GM19328 (cell line): ENCODE measurements at regions not wholly inside any gene's neighbourhood (a gene's known extent, or its start where the extent isn't known, plus 50 kb on each side); places are given as distances from the start of the nearest gene placed in this dataset.

Experiments
- ATAC-seq: cut with Tn5 transposase; IDR thresholded peaks from one replicate; pipeline ENCODE4 v1.9.1; 2021; ENCODE audit warnings: mild to moderate bottlenecking, moderate library complexity; ENCODE audit not compliant: unreplicated experiment

DNA sequence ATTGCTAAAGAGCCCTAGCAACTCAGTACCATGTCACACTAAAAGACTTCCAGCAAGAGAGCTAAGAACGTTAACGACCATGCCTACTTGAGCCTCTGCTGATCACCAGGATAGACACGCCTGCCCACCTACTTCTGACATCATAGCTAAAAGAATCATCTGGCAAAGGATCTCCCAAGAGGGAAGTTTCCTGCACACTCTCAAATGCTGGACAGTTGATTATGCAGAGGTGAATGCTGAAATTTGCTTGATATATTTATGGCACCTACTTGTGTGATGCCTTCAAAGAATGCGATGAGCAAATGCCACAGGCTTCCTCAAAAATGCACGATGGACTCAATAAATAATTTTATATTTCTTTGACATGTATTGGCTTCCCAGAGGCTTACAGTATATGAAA is 113.6 kb downstream of the GALC start:
- ATAC-seq, result no peak

DNA sequence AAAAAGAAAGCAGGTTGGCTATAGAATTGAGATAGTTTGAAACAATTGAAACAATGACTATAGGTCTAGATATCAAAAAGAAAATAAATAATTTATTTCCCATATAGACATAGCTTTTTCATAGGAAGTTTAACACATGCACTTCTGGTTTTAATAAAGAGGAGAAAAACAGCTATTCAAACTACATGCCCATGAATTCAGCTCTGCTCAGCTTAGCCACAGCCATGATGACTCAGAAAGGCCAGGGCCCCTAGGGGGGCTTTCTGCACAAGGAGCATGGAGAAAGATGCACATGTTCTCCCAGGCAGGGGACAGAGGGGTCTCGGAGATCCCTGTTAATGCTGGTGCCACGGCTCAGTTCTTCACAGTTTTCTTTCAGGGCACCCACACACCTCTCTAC is 114.0 kb downstream of the GALC start:
- ATAC-seq, result no peak

DNA sequence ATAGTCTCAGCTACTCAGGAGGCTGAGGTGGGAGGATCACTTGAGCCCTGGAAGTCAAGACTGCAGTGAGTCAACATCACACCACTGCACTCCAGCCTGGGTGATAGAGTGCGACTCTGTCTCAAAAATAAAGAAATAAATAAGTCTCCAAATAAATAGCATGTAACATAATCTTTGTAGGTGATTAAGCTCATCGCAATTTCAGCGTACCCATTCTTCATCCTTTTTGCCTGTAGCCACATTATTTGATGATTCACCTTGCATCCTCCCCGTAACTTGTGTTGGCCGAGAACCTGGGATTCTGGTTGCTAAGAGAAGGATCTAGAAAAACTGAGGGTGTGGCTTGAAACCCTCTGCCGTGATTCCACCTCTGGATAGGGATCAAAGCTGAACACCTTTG is 115.1 kb downstream of the GALC start:
- ATAC-seq, result no peak

DNA sequence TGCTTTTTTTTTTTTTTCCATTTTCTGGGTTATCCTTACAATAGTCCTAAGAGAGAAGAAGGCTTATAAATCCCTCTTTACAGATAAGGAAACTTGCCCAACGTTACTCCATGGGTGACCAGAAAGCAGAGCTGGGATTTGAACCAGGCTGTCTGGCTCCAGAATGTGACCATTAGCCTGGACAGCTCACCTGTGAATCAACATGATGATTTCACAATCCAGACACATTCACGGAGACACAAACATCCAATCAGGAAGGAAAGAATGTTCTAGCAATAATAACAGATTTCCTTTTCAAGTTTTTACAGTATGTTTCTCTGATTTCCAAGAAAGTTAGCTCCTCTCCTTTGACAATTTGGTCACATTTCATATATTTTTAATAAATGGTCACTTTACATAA is 118.3 kb downstream of the GALC start:
- no peak for ATAC-seq

DNA sequence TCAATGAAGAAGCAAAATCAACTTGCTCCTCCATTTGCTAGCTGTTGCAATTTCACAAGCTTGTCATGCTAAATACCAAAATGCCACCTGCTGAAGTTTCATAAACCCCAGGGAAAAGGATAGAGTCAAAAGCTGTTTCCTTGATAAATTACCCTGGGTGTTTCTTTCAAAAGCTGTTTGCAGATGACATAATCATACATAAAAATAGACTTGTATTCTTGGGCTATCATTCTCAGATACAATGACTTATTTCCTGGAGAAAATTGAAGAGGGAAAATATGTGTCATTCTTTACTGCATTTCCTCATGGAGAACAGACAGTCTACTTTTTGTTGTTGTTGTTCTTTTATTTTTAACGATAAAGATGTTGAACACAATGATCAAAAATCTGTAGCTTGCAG is 119.2 kb downstream of the GALC start:
- ATAC-seq, result no peak

DNA sequence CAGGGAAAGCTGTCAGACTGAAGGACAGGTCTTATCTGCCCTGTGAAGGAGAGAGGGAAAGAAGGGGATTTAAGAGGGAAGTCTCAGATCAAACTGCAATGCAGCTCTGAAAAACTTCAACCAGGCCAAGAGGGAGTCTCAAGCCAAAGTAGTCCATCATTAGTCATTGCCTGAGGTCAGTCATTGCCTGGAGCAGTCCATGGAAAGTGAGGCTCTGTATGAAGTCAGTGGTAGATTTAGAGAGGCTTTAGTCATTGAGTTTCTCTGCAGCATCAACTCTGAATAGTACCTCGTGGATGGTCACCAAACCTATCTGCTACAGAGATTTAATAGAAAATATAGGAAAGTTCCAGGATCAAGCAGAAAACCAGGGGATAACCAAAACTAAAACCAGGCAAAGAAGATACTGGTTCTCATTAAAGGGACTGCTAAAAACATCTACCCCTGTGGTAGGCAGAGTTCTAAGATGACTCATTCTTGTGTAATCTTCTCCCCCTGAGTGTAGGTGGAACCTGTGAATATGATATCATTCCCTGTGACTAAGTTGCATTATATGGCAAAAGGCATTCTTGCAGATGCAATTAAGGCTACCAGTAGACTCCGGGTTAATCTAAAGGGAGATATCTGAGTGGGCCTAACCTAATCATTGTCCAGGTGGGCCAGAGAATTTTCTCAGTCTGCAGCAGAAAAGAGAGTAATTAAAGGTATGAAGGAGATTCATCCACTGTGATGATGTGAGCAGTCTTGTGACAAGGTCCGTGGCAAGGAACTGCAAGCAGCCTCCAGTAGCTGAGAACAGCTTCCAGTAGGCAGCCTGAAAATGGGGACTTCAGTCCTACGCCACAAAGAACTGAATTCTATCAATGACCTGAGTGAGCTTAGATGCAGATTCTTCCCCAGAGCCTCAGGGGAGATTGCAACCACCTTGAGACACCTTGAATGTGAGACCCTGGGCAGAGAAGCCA is 123.1 kb downstream of the GALC start:
- no peak for ATAC-seq

DNA sequence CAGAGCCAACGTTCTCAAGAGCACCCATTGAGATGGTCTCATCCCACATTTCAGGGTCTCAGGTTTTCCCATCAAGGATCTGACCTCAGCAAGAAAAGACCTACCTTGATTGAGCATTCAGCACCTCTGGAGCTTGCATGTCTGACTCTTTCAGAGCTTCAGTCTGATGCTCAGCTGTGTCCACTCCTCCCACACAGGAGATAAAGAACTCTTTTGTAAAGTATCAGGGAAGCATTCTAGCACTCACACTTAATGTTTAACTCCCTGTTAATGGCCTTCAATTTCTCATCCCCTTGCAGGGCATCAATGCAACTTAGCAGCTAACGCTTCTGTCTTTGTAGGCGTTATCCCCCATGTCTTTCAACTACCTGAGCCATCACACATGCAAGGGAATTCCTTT is 124.1 kb downstream of the GALC start:
- ATAC-seq, result no peak

DNA sequence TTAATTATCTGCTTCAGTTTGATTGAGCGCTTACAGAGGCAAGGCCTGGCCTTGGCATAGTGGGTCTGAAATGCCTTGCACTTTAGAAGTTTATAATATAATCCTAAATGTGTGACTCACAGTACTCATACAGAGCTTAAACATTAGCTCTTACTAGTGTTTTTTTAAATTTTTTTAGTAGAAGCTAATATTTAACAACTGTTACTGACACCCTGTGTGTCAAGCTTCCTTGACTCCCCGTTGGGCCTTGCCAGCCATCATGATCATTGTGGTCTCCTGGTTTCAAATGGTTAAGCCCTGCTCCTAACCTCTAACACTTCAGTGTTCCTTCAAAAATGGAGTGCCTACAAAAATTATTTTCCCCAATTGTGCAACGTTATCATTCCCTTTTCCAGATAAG is 126.9 kb downstream of the GALC start:
- ATAC-seq, result no peak

DNA sequence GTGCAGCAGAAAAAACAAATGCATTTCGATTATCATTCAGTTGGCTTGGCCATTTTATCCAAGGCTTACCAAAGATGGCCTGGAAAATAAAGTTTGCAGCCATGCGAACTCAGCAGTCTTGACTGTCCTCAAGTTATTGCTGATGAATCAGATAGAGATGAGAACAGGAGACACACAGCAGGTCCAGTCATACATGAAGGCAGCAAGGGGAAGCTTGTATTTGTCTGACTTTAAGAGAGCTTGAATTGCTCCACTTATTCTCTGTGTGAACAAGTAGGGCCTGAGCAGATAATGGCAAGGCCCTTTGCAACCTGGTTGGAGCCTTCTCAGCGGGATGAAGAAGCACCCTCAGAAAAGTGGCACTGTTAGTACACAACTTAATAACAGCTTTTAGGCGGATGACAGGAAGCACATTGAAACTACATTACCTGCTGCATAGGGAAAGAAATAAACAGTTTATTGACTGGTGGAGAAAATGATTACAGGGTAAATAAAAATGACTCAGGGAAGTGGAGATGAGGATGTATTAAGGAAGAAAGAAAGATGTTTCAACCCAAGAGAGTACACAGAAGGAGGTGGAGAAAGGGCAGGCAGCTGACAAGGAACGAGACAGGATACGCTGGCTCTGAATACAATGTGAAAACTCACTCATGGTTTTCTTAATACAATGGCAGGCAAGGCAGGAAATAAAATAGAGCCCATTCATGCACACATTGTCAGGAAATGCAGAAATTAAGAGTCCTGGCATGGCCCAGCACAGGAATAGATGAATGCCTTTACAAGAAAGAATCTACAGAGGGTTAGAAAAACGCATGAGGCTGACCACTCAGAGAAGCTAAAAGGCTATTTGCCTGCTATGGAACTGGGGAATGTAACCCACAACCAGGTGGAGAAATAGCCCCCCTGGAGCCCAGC is 128.4 kb downstream of the GALC start:
- ATAC-seq, result no peak

DNA sequence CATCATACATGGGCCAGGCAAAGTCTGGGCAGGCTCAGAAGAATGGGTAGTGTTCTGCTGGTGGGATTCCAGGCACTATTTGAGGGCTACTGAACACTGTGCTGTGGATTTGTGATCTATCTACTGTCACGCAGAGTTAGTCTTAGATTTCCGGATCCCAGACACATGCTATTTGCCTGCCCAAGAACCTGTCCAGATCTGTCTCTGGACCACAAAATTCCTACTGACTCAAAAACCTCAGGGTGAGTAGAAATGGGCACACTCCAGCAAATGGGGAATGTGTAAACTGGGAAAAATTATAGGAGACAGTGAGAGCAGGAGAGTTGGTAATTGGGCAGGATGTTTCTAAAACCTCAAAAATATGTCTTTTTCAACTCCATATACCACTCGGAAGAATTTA is 129.9 kb downstream of the GALC start:
- ATAC-seq, result no peak

DNA sequence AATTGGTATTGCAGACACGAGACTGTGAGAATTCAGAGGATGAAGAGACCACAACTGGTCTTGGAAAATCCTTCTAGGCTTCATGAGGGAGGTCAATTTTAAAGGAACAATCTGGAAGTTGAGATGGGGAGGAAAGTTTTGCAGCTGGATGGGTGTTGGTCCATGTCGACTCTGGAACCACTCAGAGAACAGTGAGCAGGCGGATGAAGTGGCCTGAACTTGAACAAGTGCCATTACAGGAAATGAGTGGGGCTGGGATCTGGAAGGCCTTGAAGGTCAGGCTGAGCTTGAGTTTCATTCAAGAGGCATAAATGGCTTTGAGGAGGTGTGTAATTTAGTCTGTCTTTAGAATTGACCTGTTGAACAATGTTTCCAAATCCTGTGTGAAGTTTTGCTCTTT is 140.9 kb downstream of the GALC start:
- no peak for ATAC-seq

DNA sequence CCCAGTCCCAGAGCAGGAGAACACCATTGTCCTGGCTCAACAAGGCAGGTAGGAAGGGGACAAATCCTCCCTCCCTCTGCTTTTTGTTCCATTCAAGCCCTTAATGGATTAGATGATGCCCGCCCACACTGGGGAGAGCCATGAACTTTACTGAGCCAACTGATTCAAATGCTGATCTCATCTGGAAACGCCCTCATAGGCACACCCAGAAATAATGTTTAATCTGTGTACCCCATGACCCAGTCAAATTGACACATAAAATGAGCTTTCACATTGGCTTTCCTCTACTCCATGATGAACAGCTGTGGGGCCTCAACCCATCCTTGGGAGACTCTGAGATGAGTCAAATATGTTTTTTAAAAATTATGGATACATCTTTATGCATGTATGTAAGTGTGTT is 141.8 kb downstream of the GALC start:
- no peak for ATAC-seq

DNA sequence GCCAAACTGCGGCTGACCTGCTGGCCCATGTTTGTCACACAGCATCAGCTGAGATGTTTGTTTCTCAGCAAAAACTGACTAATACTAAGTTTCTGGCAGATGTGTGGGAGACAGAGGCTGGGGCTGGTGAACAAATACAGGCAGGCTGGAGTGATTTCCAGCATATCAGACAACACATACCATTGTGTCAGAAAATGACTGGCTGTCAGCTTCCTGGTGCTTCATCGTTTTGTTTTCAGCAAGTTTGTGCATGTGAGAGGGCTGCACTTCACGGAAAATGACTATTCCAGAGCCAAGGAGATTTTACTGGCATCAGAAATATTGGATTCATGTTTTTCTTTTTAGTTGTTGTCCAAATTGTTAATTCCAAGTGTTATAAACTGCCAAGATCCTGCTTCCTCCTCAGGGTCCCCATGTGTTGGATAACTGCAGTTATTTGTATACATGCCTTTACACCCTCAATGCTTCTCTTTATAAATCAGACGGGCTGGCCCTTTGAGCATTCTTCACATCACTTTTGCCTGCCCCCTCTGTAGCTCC is 145.7 kb downstream of the GALC start:
- no peak for ATAC-seq

DNA sequence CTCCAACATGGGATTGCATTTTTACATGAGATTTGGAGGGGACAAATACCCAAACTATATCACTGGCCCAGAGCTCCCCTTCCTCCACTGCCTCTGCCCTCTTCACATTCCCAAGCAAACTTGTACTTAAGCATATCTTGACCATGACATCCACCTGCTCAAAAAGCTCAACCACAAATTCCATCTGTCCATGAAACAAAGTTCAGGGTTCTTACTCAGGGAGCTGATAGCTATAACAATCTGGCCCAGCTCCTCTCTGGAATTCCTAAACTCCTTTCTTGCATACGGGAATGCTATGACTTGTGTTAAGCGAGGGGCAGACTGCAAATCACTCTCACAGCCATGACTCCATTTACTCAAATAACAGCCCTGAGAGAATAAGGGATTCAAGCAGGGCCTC is 152.1 kb downstream of the GALC start:
- ATAC-seq, result no peak

DNA sequence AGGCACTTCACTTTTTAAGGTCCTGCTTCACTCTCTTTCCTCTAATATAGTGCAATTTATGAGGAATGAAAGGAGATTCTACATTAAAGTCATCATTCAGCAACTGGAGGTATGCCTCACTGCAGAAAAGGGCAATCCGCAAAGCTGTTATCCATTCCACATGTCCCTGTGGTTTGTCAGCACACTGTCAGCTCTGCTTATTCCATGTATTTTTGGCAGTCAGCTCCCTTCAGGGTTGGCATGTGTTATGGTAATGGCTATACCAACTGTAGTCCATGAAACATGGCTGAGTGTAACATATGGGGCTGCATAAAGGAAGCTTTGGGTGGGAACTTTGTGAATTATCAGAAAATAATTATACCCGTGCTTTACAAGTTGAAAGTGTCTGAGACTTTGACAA is 154.1 kb downstream of the GALC start:
- no peak for ATAC-seq

DNA sequence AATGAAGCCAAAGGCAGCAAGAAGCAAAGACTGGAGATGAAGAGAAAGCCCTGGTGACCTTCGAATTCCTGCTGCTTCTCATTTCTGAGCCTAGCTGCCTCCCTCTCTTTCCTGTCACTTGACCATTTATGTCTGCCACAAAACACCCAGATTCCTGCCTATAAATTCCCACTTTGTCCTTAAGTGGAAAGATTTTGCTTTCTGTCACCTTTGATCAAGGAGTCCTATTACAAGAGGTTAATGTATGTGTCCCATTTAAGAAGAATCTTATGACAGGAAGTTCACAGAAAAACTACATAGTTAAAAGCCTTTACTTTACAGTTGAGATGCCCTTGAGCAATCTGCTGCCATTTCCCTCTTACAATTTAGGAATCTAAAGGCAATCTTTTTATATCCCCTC is 155.7 kb downstream of the GALC start:
- no peak for ATAC-seq

DNA sequence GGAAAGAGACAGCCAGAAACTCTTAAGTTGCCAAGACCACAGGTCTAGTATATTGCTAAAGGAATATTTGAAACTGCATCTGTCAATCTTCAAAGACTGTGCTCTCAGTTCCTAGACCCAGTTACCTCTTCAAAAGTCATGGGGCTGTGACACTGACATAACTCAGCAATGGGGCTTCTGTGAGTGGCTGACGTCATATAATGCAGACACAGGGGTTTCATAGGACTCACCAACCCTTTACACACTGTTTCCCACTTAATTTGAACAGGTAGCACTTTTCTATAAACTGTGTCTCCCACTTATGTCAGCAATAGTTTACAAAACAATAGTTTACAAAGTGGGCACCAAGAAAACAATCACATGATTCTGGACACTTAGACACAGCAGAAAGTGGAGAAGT is 158.4 kb downstream of the GALC start:
- ATAC-seq, result no peak

DNA sequence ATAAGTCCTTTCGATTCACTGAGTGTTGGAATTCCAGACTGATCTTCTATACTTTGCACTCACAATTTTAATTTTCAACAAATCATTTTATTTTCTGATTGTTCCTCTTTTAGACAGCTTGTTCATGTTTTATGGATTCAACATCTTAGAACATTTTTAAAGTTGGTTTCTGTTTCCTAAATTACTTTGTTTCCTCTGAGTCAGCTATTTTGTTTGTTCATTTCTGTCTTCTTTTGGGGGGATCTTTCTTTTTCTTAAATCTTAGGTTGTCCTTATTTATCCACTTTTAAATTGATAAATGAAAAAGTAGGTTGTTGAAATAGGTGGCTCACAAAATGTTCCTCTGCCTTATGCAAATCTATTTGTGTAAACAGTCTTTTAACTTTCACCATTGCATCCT is 160.0 kb downstream of the GALC start:
- no peak for ATAC-seq

DNA sequence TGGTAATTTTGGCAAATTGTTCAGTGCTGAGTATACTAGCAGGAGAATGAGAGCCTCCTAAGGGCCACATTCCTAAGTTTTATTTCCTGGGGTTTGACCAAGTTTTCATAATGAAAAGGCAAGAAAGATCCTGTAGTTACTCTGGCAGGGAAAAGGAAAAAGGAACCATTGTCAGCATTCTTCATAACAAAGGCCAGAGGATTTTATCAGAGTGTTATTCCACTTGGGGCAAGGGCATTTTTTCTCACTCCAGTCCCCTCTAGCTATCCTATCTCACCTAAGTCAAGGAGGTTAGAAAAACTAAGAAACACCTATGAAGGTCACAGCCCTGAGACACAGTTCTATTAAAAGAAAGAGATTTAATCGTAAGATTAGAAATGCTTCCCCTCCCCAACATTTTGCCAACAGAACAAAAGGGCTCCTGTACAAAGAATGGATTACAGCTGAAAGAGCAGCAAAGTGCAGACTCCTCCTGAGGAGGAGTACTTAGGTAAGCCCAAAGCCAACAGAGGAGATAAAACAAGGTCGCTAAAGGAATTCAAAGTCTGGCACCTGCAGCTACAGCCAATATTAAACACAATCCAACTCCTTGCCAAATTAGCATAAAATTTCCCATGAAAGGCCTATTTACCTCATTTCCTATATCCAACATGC is 162.4 kb downstream of the GALC start:
- ATAC-seq, result no peak

DNA sequence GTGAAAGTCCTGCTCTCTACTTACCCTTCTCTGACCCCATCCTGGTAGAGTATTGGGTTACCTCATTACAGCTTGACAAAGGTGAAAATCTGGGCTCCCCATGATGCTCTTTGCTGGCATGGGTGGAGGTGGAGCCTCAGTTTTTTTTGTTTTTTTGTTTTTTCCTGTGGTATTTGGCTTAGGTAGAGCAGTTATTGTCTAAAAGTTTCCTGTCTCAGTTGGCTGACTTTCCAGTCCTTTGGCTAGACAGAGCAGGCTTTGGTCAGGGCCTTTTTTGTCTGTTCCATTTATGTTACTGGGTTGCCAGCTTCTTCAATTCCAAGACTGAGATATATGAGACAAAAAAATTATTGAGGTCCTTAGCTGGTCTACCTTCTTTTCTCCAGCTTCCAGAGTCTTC is 163.4 kb downstream of the GALC start:
- no peak for ATAC-seq

DNA sequence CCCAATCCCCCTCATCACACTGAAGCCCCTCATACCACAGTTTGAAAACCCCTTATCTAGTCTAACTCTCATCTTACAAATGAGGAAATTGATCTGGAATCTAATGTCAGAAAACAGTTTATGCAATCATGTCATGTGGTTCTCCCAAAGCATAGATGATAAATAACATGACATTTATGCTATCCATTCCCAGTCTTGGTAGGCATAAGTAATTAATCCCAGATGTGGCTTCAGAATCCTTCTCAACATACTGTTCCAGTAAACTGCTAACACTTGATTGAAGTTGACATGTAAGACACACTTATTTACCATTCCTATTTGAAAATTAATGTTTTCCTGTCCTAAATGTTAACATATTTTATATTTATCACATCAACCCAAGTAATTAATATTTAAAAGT is 168.7 kb downstream of the GALC start:
- ATAC-seq, result no peak
